Activated B cell treated with CpG ODN at 0.5 μM for 24 hours (primary cell): ENCODE measurements at regions not wholly inside any gene's neighbourhood (a gene's known extent, or its start where the extent isn't known, plus 50 kb on each side); places are given as distances from the start of the nearest gene placed in this dataset.

Experiments used
- ATAC-seq: fragments of 200-7000 bp; cut with Tn5 transposase; one replicate; pipeline ENCODE4 v1.10.0; 2021; ENCODE audit warnings: low read depth, mild to moderate bottlenecking, moderate library complexity
- CTCF ChIA-PET: fragments of 350-600 bp; sonication (Branson Sonifier 250); formaldehyde crosslinking; loops from one replicate; lab custom pipeline; 2021; ENCODE audit warnings: antibody characterized with exemption; lab: Charles Lee
- POLR2A ChIA-PET: fragments of 350-600 bp; sonication (Branson Sonifier 250); formaldehyde crosslinking; loops from one replicate; lab custom pipeline; 2021; ENCODE audit warnings: antibody characterized with exemption; lab: Charles Lee
- DNase-seq: peaks from one replicate; pipeline ENCODE4 v3.0.0; 2022
- H3K27ac Mint-ChIP-seq: one replicate; pipeline ENCODE4 v1.8.0; 2020; ENCODE audit warnings: mixed read lengths
- H3K27me3 Mint-ChIP-seq: one replicate; pipeline ENCODE4 v1.8.0; 2021; ENCODE audit warnings: mixed read lengths
- H3K36me3 Mint-ChIP-seq: one replicate; pipeline ENCODE4 v1.8.0; 2021; ENCODE audit warnings: low read depth, mixed read lengths
- H3K4me1 Mint-ChIP-seq: one replicate; pipeline ENCODE4 v1.8.0; 2021; ENCODE audit warnings: mixed read lengths
- H3K4me3 Mint-ChIP-seq: one replicate; pipeline ENCODE4 v1.8.0; 2020; ENCODE audit warnings: mild to moderate bottlenecking, mixed read lengths
- H3K9me3 Mint-ChIP-seq: one replicate; pipeline ENCODE4 v1.8.0; 2020; ENCODE audit warnings: mixed read lengths
- CTCF ChIP-seq: fragments of 200-600 bp; IDR thresholded peaks from one replicate; pipeline ENCODE4 v1.8.0; 2022; ENCODE audit warnings: antibody characterized with exemption, mild to moderate bottlenecking
- intact Hi-C: fragments of 100-400 bp; cut with micrococcal nuclease; formaldehyde crosslinking; loops from one replicate; pipeline ENCODE4 v1.15.1; 2024

- Mint-ChIP-seq H3K27me3 (no peaks in the 10 kb centered on the region), H3K9me3 (peaks cover 10% of the 10 kb centered on the region), H3K36me3 (no peaks in the 10 kb centered on the region), H3K27ac (no peak overlapping the region), H3K4me1 (no peaks in the 10 kb centered on the region), H3K4me3 (no peak overlapping the region)
- no peak for DNase-seq
- ChIA-PET CTCF (no interaction called here), POLR2A (no interaction called here)
- no peak for ATAC-seq
- no peak for TF ChIP-seq CTCF
- intact Hi-C loops: no loop called here
Measured at GRCh38 chr21:16788584-16788983, 724.3 kb upstream of the CXADR start.

- Mint-ChIP-seq H3K4me3 (no peak overlapping the region), H3K9me3 (peaks cover 2% of the 10 kb centered on the region), H3K27me3 (no peaks in the 10 kb centered on the region), H3K27ac (no peak overlapping the region), H3K4me1 (no peaks in the 10 kb centered on the region), H3K36me3 (no peaks in the 10 kb centered on the region)
- ChIA-PET POLR2A (no interaction called here), CTCF (no interaction called here)
- TF ChIP-seq CTCF: no peak
- ATAC-seq (no peak), DNase-seq (no peak)
- intact Hi-C loops: no loop called here
Measured at GRCh38 chr21:16789636-16790035, 723.2 kb upstream of the CXADR start.

- no peak overlapping the region for H3K4me3 Mint-ChIP-seq
- intact Hi-C loops: no loop called here
- H3K36me3 Mint-ChIP-seq: no peaks in the 10 kb centered on the region
- ChIA-PET CTCF (no interaction called here), POLR2A (no interaction called here)
- DNase-seq (no peak), ATAC-seq (no peak)
- H3K27ac Mint-ChIP-seq: no peak overlapping the region
- no peak for TF ChIP-seq CTCF
- H3K9me3 Mint-ChIP-seq: no peaks in the 10 kb centered on the region
- H3K4me1 Mint-ChIP-seq: no peaks in the 10 kb centered on the region
- no peaks in the 10 kb centered on the region for H3K27me3 Mint-ChIP-seq
Measured at GRCh38 chr21:16792101-16792500, 720.7 kb upstream of the CXADR start.

- TF ChIP-seq CTCF: no peak
- ChIA-PET POLR2A (no interaction called here), CTCF (no interaction called here)
- no peak for ATAC-seq
- H3K27me3 Mint-ChIP-seq: no peaks in the 10 kb centered on the region
- H3K4me1 Mint-ChIP-seq: no peaks in the 10 kb centered on the region
- H3K4me3 Mint-ChIP-seq: no peak overlapping the region
- H3K9me3 Mint-ChIP-seq: peaks cover 8% of the 10 kb centered on the region
- no peak for DNase-seq
- intact Hi-C loops: no loop called here
- H3K36me3 Mint-ChIP-seq: no peaks in the 10 kb centered on the region
- no peak overlapping the region for H3K27ac Mint-ChIP-seq
Measured at GRCh38 chr21:16794950-16795349, 717.9 kb upstream of the CXADR start.

GRCh38 chr21:16796776-16797175 lies 716.1 kb upstream of the CXADR start:
- H3K4me1 Mint-ChIP-seq: no peaks in the 10 kb centered on the region
- DNase-seq (no peak), ATAC-seq (no peak)
- ChIA-PET POLR2A (no interaction called here), CTCF (no interaction called here)
- no peak overlapping the region for H3K4me3 Mint-ChIP-seq
- H3K9me3 Mint-ChIP-seq: peaks cover 14% of the 10 kb centered on the region
- H3K36me3 Mint-ChIP-seq: no peaks in the 10 kb centered on the region
- H3K27me3 Mint-ChIP-seq: no peaks in the 10 kb centered on the region
- H3K27ac Mint-ChIP-seq: no peak overlapping the region
- intact Hi-C loops: no loop called here
- TF ChIP-seq CTCF: no peak
